Naive thymus-derived CD8-positive, alpha-beta T cell (primary cell): ENCODE measurements at regions not wholly inside any gene's neighbourhood (a gene's known extent, or its start where the extent isn't known, plus 50 kb on each side); places are given as distances from the start of the nearest gene placed in this dataset.

Experiments
- ATAC-seq, 2 donors: fragments of 150-1000 bp; cut with Tn5 transposase in 1 of 2; sonication (Bioruptor Pico), chemical (Tn5 transposase) in 1 of 2; 1 replicate in 1 of 2; 2 replicates in 1 of 2; pipeline ENCODE4 v1.10.0; 2021; ENCODE audit warnings: mild to moderate bottlenecking in 2 of 2, moderate library complexity in 2 of 2
- POLR2A ChIA-PET: fragments of 350-600 bp; sonication (Branson Sonifier 250); formaldehyde crosslinking; loops from one replicate; lab custom pipeline; 2021; ENCODE audit warnings: antibody characterized with exemption; lab: Charles Lee
- DNase-seq, 10 donors: peaks; one replicate each; pipeline versions ENCODE4 v3.0.0 to v3.0.0-alpha.2; 2020 to 2022
- H3K27ac Mint-ChIP-seq, 10 donors: one replicate each; pipeline ENCODE4 v1.8.0; 2020 to 2022; ENCODE audit warnings: mild to moderate bottlenecking in 10 of 10, mixed read lengths in 10 of 10, moderate library complexity in 4 of 10, inconsistent platforms in 1 of 10
- H3K27me3 Mint-ChIP-seq, 5 donors: one replicate each; pipeline ENCODE4 v1.8.0; 2021 to 2022; ENCODE audit warnings: mixed read lengths in 5 of 5
- H3K36me3 Mint-ChIP-seq, 3 donors: one replicate each; pipeline ENCODE4 v1.8.0; 2020 to 2022; ENCODE audit warnings: mixed read lengths in 3 of 3, mild to moderate bottlenecking in 2 of 3, inconsistent platforms in 1 of 3
- H3K4me1 Mint-ChIP-seq, 4 donors: one replicate each; pipeline ENCODE4 v1.8.0; 2021 to 2022; ENCODE audit warnings: mixed read lengths in 4 of 4
- H3K4me3 Mint-ChIP-seq, 10 donors: one replicate each; pipeline ENCODE4 v1.8.0; 2020 to 2022; ENCODE audit warnings: mild to moderate bottlenecking in 10 of 10, mixed read lengths in 10 of 10, moderate library complexity in 6 of 10, inconsistent platforms in 1 of 10
- H3K9me3 Mint-ChIP-seq, 9 donors: one replicate each; pipeline ENCODE4 v1.8.0; 2020 to 2022; ENCODE audit warnings: mixed read lengths in 9 of 9, mild to moderate bottlenecking in 3 of 9, inconsistent platforms in 1 of 9, moderate library complexity in 1 of 9

DNA sequence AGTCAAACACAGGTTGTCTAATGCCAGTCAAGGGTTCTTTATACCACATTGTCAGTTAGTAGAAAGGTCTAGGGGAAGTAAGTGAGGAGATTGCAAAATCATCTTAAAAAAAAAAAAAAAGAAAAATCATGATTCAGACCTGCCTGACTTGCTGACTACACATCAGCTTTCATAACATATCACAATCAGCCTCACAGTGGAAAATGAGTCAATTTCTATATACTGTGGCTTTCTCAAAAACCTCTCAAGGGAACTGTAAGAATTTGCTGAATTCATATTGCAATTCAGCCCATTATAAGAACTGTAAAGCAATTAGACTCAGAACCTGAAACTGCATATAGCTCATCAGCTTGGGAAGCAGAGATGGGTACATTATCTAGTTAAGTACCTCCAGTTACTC lies 75.3 kb upstream of the GPC6 start:
- Mint-ChIP-seq H3K4me3 (no peak overlapping the region), H3K36me3 (no peaks in the 10 kb centered on the region), H3K9me3 (peaks cover 0 to 10% (median 5%) of the 10 kb centered on the region in 9 donors), H3K4me1 (no peaks in the 10 kb centered on the region), H3K27ac (no peak overlapping the region), H3K27me3 (peaks cover 0 to 2% (median 0%) of the 10 kb centered on the region in 5 donors)
- DNase-seq (no peak), ATAC-seq (no peak)
- POLR2A ChIA-PET, result no interaction called here

DNA sequence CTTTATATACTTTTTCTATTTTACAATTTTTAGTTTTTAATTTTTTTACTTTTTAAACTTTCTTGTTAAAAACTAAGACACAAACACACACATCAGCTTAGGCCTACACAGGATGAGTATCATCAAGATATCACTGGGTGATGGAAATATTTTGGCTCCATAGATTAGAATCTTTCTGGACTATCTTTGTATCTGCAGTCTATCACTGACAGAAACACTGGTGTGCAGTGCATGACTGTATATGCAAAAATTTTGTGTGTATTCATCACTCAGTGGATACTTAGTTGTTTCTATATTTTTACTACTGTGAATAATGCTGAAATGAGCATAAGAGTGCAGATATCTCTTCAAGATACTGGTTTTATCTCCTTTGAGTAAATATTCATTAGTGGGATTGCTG lies 68.0 kb upstream of the GPC6 start:
- Mint-ChIP-seq H3K9me3 (peaks cover 0 to 15% (median 1%) of the 10 kb centered on the region in 9 donors), H3K4me1 (no peaks in the 10 kb centered on the region), H3K36me3 (no peaks in the 10 kb centered on the region), H3K4me3 (no peak overlapping the region), H3K27ac (no peak overlapping the region), H3K27me3 (no peaks in the 10 kb centered on the region)
- no peak for DNase-seq
- POLR2A ChIA-PET, result no interaction called here
- ATAC-seq, result no peak

GRCh38 chr13:93169980-93170379 lies 56.6 kb upstream of the GPC6 start:
- Mint-ChIP-seq H3K4me1 (no peaks in the 10 kb centered on the region), H3K27me3 (no peaks in the 10 kb centered on the region), H3K27ac (no peak overlapping the region), H3K4me3 (no peak overlapping the region), H3K9me3 (peaks cover 0 to 11% (median 2%) of the 10 kb centered on the region in 9 donors), H3K36me3 (no peaks in the 10 kb centered on the region)
- no peak for DNase-seq
- ATAC-seq, result no peak
- POLR2A ChIA-PET, result no interaction called here

DNA sequence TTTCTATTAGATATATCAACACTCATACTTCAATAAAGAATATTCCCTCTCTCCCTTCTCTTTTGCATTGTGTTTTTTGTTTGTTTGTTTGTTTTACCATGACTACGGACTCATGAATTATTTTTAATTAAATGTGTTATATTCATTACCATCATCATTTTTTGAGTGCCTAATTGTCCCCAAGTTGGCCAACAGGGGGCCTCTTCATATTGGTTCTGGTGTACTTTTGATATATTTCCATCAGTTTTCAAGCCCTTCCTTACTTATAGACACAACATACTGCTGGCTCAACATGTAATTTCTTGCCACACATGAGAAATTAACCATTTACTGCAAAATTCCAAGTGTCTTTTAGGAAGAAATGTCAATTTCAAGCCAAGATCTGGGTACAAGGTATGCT lies 54.5 kb upstream of the GPC6 start:
- POLR2A ChIA-PET, result no interaction called here
- no peak for ATAC-seq
- Mint-ChIP-seq H3K27ac (no peak overlapping the region), H3K4me3 (no peak overlapping the region), H3K9me3 (peaks cover 0 to 17% (median 7%) of the 10 kb centered on the region in 9 donors), H3K36me3 (no peaks in the 10 kb centered on the region), H3K27me3 (no peaks in the 10 kb centered on the region), H3K4me1 (no peaks in the 10 kb centered on the region)
- DNase-seq, result no peak

GRCh38 chr13:93173654-93174053 lies 53.0 kb upstream of the GPC6 start:
- no peaks in the 10 kb centered on the region for H3K36me3 Mint-ChIP-seq
- POLR2A ChIA-PET, result no interaction called here
- H3K9me3 Mint-ChIP-seq, result peaks cover 0 to 17% (median 7%) of the 10 kb centered on the region in 9 donors
- DNase-seq, result no peak
- H3K27me3 Mint-ChIP-seq, result no peaks in the 10 kb centered on the region
- ATAC-seq, result no peak
- no peaks in the 10 kb centered on the region for H3K4me1 Mint-ChIP-seq
- no peak overlapping the region for H3K27ac Mint-ChIP-seq
- no peak overlapping the region for H3K4me3 Mint-ChIP-seq

DNA sequence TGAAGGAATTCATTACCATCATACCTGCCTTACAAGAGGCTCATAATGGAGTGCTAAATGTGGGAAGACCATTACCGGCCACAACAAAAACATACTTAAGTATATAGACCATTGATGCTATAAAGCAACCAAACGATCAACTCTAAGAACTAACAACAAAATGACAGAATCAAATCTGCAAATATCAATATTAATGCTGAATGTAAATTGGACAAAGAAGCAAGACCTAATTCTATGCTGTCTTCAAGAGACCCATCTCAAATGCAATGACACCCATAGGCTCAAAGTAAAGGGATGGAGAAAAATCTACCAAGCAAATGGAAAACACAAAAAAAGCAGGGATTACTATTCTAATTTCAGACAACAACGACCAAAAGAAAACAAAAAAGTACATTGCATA lies 52.3 kb upstream of the GPC6 start:
- DNase-seq (no peak), ATAC-seq (no peak)
- POLR2A ChIA-PET, result no interaction called here
- Mint-ChIP-seq H3K4me1 (no peaks in the 10 kb centered on the region), H3K27me3 (no peaks in the 10 kb centered on the region), H3K4me3 (no peak overlapping the region), H3K27ac (no peak overlapping the region), H3K9me3 (peaks cover 0 to 17% (median 7%) of the 10 kb centered on the region in 9 donors), H3K36me3 (no peaks in the 10 kb centered on the region)
